ENCODE measurements at regions not wholly inside any gene's neighbourhood (a gene's known extent, or its start where the extent isn't known, plus 50 kb on each side); places are given as distances from the start of the nearest gene placed in this dataset.

DNA sequence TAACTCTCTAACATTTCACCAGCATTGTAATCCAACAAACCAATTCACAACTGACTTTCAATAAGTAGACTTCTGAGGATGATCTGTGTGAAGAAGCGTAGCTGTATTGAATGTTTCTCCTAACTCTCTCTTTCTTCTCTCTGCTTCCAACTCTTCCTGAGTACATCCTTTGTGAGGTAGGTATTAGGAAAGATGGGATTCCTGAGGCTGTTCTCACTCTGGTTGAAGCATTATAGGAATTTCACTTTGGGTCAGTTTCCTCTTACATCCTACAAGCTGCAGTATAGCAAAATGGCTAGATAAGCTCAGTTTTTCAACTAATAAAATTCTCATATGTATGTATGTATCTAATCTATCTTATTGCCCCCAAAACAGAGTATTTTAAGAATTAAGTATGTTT is 702.8 kb downstream of the CETN3 start:
- Histone ChIP-seq H3K9me3 (no peaks in the 10 kb centered on the region), H3K36me3 (no peaks in the 10 kb centered on the region), H3K4me1 (no peaks in the 10 kb centered on the region), H3K27me3 (no peaks in the 10 kb centered on the region), H3K27ac (no peak overlapping the region), H3K4me3 (no peak overlapping the region)
- no peak for DNase-seq
- intact Hi-C loops (cut with DNase I): no loop called here
- 88 to 94% methylated on average over 1 of the region's 1 CpG for WGBS, 2 donors
- TF ChIP-seq, protein P1, sequence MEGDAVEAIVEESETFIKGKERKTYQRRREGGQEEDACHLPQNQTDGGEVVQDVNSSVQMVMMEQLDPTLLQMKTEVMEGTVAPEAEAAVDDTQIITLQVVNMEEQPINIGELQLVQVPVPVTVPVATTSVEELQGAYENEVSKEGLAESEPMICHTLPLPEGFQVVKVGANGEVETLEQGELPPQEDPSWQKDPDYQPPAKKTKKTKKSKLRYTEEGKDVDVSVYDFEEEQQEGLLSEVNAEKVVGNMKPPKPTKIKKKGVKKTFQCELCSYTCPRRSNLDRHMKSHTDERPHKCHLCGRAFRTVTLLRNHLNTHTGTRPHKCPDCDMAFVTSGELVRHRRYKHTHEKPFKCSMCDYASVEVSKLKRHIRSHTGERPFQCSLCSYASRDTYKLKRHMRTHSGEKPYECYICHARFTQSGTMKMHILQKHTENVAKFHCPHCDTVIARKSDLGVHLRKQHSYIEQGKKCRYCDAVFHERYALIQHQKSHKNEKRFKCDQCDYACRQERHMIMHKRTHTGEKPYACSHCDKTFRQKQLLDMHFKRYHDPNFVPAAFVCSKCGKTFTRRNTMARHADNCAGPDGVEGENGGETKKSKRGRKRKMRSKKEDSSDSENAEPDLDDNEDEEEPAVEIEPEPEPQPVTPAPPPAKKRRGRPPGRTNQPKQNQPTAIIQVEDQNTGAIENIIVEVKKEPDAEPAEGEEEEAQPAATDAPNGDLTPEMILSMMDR (IDR thresholded peaks at IDR 0.05): no peak

DNA sequence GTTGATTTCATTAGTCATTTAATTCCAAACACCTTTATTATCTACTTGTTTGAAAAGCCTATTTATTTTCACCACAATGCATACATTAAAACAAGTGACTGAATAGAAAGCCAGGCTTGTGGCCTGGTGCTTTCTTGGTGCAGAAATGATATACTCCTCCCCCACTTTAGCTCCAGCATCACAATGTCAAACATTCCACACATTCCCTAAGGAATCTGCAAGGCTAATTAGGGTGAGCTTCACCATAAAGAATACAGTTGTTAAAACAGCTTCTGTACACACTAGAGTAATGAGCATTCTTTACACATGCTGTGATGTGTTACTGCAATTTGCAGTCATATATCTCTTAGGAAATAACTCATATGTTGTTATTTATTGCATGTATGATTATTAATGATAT is 705.7 kb downstream of the CETN3 start:
- intact Hi-C loops (cut with DNase I): no loop called here
- no peaks in the 10 kb centered on the region for H3K4me1 ChIP-seq
- TF ChIP-seq, protein P1 (IDR thresholded peaks at IDR 0.05): no peak
- TF ChIP-seq POLR2A (IDR thresholded peaks at IDR 0.05): no peak

DNA sequence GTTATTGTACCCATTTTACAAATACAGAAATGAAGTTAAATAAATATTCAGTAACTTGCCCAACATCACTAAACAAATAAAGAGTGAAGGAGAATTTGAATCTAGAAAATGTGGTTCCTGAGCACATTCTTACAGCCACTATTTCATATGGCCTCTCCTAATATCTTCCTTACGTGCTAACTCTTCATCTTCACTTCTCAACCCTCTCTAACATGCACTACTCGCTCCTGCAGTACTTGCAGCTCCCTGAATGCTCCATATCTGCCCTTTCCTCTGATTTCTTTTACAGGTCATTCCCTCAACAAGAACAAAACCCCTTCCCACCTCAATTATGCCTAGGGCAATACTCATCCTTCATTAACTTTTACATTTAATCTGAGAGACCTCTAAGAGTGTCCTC is 711.5 kb downstream of the CETN3 start:
- Histone ChIP-seq H3K36me3 (no peaks in the 10 kb centered on the region), H3K27me3 (no peaks in the 10 kb centered on the region), H3K4me3 (no peak overlapping the region), H3K4me1 (no peaks in the 10 kb centered on the region), H3K9me3 (no peaks in the 10 kb centered on the region), H3K27ac (no peak overlapping the region)
- 79 to 82% methylated on average over 2 of the region's 2 CpGs for WGBS, 2 donors
- intact Hi-C loops (cut with DNase I): no loop called here
- TF ChIP-seq POLR2A (IDR thresholded peaks at IDR 0.05): no peak
- TF ChIP-seq, protein P1 (IDR thresholded peaks at IDR 0.05): no peak
- no peak for DNase-seq

More for the DNA sequence above, 705.7 kb downstream of the CETN3 start:
- no peak for DNase-seq
- Histone ChIP-seq H3K4me3 (no peak overlapping the region), H3K36me3 (no peaks in the 10 kb centered on the region), H3K27me3 (no peaks in the 10 kb centered on the region), H3K27ac (no peak overlapping the region), H3K9me3 (no peaks in the 10 kb centered on the region)

DNA sequence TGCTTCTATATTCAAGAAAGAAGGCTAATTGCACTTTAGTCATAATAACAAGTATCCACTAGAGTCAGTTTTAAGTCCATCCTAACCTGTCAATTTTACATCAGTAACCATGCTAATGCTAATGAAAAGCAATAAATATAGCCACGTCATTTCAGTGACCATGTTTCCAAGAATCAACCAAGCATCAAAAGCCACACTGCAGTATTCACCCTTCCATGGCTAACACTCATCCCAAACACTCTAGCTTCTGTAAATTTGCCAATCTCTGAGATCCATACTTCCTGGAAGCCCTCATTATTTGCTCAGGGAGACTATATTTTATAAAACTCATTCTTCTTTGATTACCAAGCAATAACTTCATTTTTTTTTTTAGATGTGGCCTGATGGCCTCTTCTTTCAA is 712.0 kb downstream of the CETN3 start:
- TF ChIP-seq, protein P1 (IDR thresholded peaks at IDR 0.05): no peak
- TF ChIP-seq POLR2A (IDR thresholded peaks at IDR 0.05): no peak
- WGBS, 2 donors: 26 to 52% methylated on average over 1 of the region's 1 CpG
- DNase-seq: no peak
- Histone ChIP-seq H3K9me3 (no peaks in the 10 kb centered on the region), H3K4me1 (no peaks in the 10 kb centered on the region), H3K27ac (no peak overlapping the region), H3K4me3 (no peak overlapping the region), H3K27me3 (no peaks in the 10 kb centered on the region), H3K36me3 (no peaks in the 10 kb centered on the region)
- intact Hi-C loops (cut with DNase I): no loop called here

DNA sequence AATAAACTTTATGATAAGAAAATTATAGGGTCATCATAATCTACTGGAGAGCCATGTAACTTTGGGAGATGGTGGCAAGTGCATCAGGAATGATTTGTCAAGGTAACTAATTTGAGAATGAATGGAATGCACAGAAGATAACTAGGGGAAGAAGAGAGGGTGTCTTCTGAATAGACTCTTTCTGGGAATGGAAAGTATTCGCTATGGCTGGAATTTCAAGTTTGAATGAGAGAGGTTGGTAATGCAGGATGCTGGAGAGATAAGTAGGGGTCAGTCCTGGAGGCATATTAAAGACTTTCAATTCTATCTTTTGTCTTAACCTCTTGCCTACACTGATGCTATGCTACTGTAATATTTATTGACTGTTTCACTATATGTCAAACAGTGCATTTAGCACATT is 714.2 kb downstream of the CETN3 start:
- Histone ChIP-seq H3K9me3 (no peaks in the 10 kb centered on the region), H3K4me3 (no peak overlapping the region), H3K4me1 (no peaks in the 10 kb centered on the region), H3K36me3 (no peaks in the 10 kb centered on the region), H3K27me3 (no peaks in the 10 kb centered on the region), H3K27ac (no peak overlapping the region)
- TF ChIP-seq POLR2A (IDR thresholded peaks at IDR 0.05): no peak
- TF ChIP-seq, protein P1 (IDR thresholded peaks at IDR 0.05): no peak
- intact Hi-C loops (cut with DNase I): no loop called here
- DNase-seq: no peak
- WGBS, 2 donors: 85 to 87% methylated on average over 1 of the region's 1 CpG
